Endodermal cell (in vitro differentiated cells): ENCODE measurements at regions not wholly inside any gene's neighbourhood (a gene's known extent, or its start where the extent isn't known, plus 50 kb on each side); places are given as distances from the start of the nearest gene placed in this dataset.

ENCODE experiments used
- DNase-seq: peaks from one replicate; pipeline ENCODE4 v3.0.0-alpha.2; 2017
- H3K27ac ChIP-seq: 2 replicates; pipeline ENCODE4 v1.5.1; 2013; ENCODE audit warnings: mild to moderate bottlenecking, low read depth, low read length, moderate library complexity
- H3K27me3 ChIP-seq: 2 replicates; pipeline ENCODE4 v1.6.1; 2013; ENCODE audit warnings: mild to moderate bottlenecking, low read length, moderate library complexity; ENCODE audit not compliant: insufficient read depth, control insufficient read depth, poor library complexity, severe bottlenecking
- H3K36me3 ChIP-seq: 2 replicates; pipeline ENCODE4 v1.7.0; 2013; ENCODE audit warnings: mild to moderate bottlenecking, low read length, moderate library complexity; ENCODE audit not compliant: control insufficient read depth, insufficient read depth
- H3K4me1 ChIP-seq: one replicate; pipeline ENCODE4 v1.7.0; 2013; ENCODE audit warnings: low read length; ENCODE audit not compliant: control insufficient read depth, insufficient read depth
- H3K4me3 ChIP-seq: 2 replicates; pipeline ENCODE4 v1.5.1; 2013; ENCODE audit warnings: mild to moderate bottlenecking, low read length, moderate library complexity
- H3K9ac ChIP-seq: 2 replicates; pipeline ENCODE4 v1.6.1; 2013; ENCODE audit warnings: mild to moderate bottlenecking, low read length, moderate library complexity; ENCODE audit not compliant: poor library complexity, severe bottlenecking; ENCODE audit errors: extremely low read depth
- H3K9me3 ChIP-seq: 2 replicates; pipeline ENCODE4 v1.6.1; 2013; ENCODE audit warnings: mild to moderate bottlenecking, low read length, moderate library complexity; ENCODE audit not compliant: control insufficient read depth
- H3K27ac Mint-ChIP-seq: 2 replicates; pipeline ENCODE4 v1.8.0; 2020; ENCODE audit warnings: mixed read lengths
- H3K27me3 Mint-ChIP-seq: 2 replicates; pipeline ENCODE4 v1.8.0; 2021; ENCODE audit warnings: mild to moderate bottlenecking, mixed read lengths; ENCODE audit not compliant: insufficient read depth
- H3K36me3 Mint-ChIP-seq: 2 replicates; pipeline ENCODE4 v1.8.0; 2020; ENCODE audit warnings: low read depth, mixed read lengths
- H3K4me1 Mint-ChIP-seq: 2 replicates; pipeline ENCODE4 v1.8.0; 2020; ENCODE audit warnings: mixed read lengths
- H3K4me3 Mint-ChIP-seq: 2 replicates; pipeline ENCODE4 v1.8.0; 2020; ENCODE audit warnings: mild to moderate bottlenecking, moderate library complexity, mixed read lengths
- H3K9me3 Mint-ChIP-seq: 2 replicates; pipeline ENCODE4 v1.8.0; 2020; ENCODE audit warnings: mild to moderate bottlenecking, mixed read lengths
- WGBS, 2 experiments: methylation state at CpG; one replicate each; pipeline versions ENCODE4 v1.1.5 to v1.1.7; 2013; ENCODE audit warnings: missing lambda C conversion rate in 2 of 2, mixed read lengths in 1 of 2; ENCODE audit not compliant: insufficient coverage in 1 of 2, insufficient read length in 1 of 2; 5-methylcytosine and 5-hydroxymethylcytosine counted together
- TF ChIP-seq, protein P1 (sequence below): fragments of 200-600 bp; sonication (generic); conservative IDR thresholded peaks from 2 replicates; pipeline ENCODE4 v1.5.0; 2021; ENCODE audit warnings: antibody characterized with exemption, mild to moderate bottlenecking

GRCh38 chr12:90120627-90121026, 412.0 kb upstream of the ATP2B1 start:
- no peaks in the 10 kb centered on the region for H3K4me1 ChIP-seq
- Mint-ChIP-seq H3K27me3 (no peaks in the 10 kb centered on the region), H3K4me3 (no peak overlapping the region), H3K36me3 (no peaks in the 10 kb centered on the region), H3K27ac (no peak overlapping the region), H3K4me1 (no peaks in the 10 kb centered on the region), H3K9me3 (peaks cover 18% of the 10 kb centered on the region)
- no peaks in the 10 kb centered on the region for H3K36me3 ChIP-seq
- H3K27me3 ChIP-seq, result no peaks in the 10 kb centered on the region
- TF ChIP-seq, protein P1, sequence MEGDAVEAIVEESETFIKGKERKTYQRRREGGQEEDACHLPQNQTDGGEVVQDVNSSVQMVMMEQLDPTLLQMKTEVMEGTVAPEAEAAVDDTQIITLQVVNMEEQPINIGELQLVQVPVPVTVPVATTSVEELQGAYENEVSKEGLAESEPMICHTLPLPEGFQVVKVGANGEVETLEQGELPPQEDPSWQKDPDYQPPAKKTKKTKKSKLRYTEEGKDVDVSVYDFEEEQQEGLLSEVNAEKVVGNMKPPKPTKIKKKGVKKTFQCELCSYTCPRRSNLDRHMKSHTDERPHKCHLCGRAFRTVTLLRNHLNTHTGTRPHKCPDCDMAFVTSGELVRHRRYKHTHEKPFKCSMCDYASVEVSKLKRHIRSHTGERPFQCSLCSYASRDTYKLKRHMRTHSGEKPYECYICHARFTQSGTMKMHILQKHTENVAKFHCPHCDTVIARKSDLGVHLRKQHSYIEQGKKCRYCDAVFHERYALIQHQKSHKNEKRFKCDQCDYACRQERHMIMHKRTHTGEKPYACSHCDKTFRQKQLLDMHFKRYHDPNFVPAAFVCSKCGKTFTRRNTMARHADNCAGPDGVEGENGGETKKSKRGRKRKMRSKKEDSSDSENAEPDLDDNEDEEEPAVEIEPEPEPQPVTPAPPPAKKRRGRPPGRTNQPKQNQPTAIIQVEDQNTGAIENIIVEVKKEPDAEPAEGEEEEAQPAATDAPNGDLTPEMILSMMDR, result no peak
- peaks cover 20% of the 10 kb centered on the region for H3K9me3 ChIP-seq
- no peak overlapping the region for H3K9ac ChIP-seq
- H3K27ac ChIP-seq, result no peak overlapping the region
- no peak for DNase-seq
- H3K4me3 ChIP-seq, result no peak overlapping the region

DNA sequence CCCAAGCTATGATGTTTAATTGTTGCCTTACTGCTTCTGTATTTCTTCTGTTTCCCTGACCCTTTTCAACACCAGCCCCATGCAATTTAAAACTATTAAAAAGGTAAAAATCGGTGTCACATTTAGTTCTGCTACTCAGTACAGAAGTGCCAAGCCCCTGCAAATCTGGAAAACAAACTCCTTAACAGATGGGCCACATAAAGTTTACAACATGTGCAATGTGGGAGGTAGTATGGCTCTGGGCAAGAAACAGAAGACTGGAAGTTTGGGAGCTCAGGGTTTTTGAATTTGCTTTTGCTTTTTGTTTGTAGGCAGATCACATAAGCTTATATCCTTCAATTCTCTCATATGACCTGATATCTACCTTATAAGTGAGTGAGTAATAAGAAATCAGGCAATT, 404.0 kb upstream of the ATP2B1 start:
- Histone ChIP-seq H3K4me3 (no peak overlapping the region), H3K9ac (no peak overlapping the region)
- TF ChIP-seq, protein P1, result no peak

GRCh38 chr12:90111791-90112580, 403.3 kb upstream of the ATP2B1 start:
- H3K27me3 Mint-ChIP-seq, result no peaks in the 10 kb centered on the region
- H3K27me3 ChIP-seq, result no peaks in the 10 kb centered on the region
- 93% methylated on average over 10 of the region's 10 CpGs for WGBS, 2 experiments
- H3K4me1 Mint-ChIP-seq, result no peaks in the 10 kb centered on the region
- no peaks in the 10 kb centered on the region for H3K9me3 Mint-ChIP-seq
- TF ChIP-seq, protein P1, result no peak
- H3K4me3 Mint-ChIP-seq, result no peak overlapping the region
- no peak for DNase-seq
- H3K27ac Mint-ChIP-seq, result no peak overlapping the region
- H3K9me3 ChIP-seq, result no peaks in the 10 kb centered on the region
- no peak overlapping the region for H3K9ac ChIP-seq
- no peaks in the 10 kb centered on the region for H3K36me3 ChIP-seq
- H3K4me3 ChIP-seq, result no peak overlapping the region
- no peak overlapping the region for H3K27ac ChIP-seq
- no peaks in the 10 kb centered on the region for H3K36me3 Mint-ChIP-seq
- no peaks in the 10 kb centered on the region for H3K4me1 ChIP-seq

More for the DNA sequence above, 404.0 kb upstream of the ATP2B1 start:
- Histone ChIP-seq H3K9me3 (no peaks in the 10 kb centered on the region), H3K27ac (no peak overlapping the region), H3K36me3 (no peaks in the 10 kb centered on the region), H3K4me1 (no peaks in the 10 kb centered on the region), H3K27me3 (no peaks in the 10 kb centered on the region)
- Mint-ChIP-seq H3K27ac (no peak overlapping the region), H3K4me3 (no peak overlapping the region), H3K4me1 (no peaks in the 10 kb centered on the region), H3K9me3 (no peaks in the 10 kb centered on the region), H3K36me3 (no peaks in the 10 kb centered on the region), H3K27me3 (no peaks in the 10 kb centered on the region)
- 97% methylated on average over 1 of the region's 1 CpG; no CpG with 5 or more reads in 1 of the 2 experiments for WGBS, 2 experiments
- no peak for DNase-seq
